Keratinocyte (primary cell): ENCODE measurements at regions not wholly inside any gene's neighbourhood (a gene's known extent, or its start where the extent isn't known, plus 50 kb on each side); places are given as distances from the start of the nearest gene placed in this dataset.

Source experiments
- EZH2 ChIP-seq: IDR thresholded peaks from one replicate; pipeline ENCODE4 v1.6.1; 2012; ENCODE audit warnings: inconsistent platforms, mild to moderate bottlenecking, low read length, moderate library complexity
- TF ChIP-seq, protein P1 (sequence below), 3 experiments: IDR thresholded peaks in 1 of 3; conservative IDR thresholded peaks in 1 of 3; optimal IDR thresholded peaks in 1 of 3; 2 replicates in 2 of 3; 3 replicates in 1 of 3; pipeline versions ENCODE3 to v1.5.1; 2011; ENCODE audit warnings: low read length in 3 of 3, mild to moderate bottlenecking in 3 of 3, moderate library complexity in 2 of 3, control low read depth in 1 of 3, inconsistent platforms in 1 of 3; ENCODE audit not compliant: insufficient read depth in 2 of 3; ENCODE audit errors: extremely low read depth in 1 of 3

DNA sequence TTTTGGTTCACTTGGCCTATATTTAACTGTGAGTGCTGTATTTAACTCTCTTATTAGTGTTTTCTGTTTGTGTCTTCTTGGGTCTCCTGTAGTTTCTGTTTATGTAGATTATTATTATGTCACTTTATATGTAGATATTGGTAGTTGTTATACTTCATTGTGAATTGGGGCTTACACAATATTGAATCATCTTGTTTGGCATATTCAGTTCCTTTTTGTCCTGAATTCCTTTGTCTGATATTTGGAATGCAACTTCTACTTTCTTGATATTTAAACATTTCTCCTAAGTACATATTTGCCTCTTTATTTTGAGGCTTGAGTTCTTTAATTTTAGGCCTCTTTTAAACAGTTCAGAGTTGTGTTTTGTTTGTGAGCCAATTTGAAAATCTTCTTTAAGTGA, 544.8 kb upstream of the ADGRL3 start:
- TF ChIP-seq, protein P1, sequence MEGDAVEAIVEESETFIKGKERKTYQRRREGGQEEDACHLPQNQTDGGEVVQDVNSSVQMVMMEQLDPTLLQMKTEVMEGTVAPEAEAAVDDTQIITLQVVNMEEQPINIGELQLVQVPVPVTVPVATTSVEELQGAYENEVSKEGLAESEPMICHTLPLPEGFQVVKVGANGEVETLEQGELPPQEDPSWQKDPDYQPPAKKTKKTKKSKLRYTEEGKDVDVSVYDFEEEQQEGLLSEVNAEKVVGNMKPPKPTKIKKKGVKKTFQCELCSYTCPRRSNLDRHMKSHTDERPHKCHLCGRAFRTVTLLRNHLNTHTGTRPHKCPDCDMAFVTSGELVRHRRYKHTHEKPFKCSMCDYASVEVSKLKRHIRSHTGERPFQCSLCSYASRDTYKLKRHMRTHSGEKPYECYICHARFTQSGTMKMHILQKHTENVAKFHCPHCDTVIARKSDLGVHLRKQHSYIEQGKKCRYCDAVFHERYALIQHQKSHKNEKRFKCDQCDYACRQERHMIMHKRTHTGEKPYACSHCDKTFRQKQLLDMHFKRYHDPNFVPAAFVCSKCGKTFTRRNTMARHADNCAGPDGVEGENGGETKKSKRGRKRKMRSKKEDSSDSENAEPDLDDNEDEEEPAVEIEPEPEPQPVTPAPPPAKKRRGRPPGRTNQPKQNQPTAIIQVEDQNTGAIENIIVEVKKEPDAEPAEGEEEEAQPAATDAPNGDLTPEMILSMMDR (optimal IDR thresholded peaks at IDR 0.05 in 1 of 3, IDR thresholded peaks at IDR 0.05 in 1 of 3, conservative IDR thresholded peaks at IDR 0.05 in 1 of 3; ENCODE audit: extremely low read depth in 1 of 3, insufficient read depth in 2 of 3, low read length in 3 of 3): no peak
- TF ChIP-seq EZH2: no peak
